Stomach (tissue), 8 donors: ENCODE measurements at regions not wholly inside any gene's neighbourhood (a gene's known extent, or its start where the extent isn't known, plus 50 kb on each side); places are given as distances from the start of the nearest gene placed in this dataset.

Experiments
- DNase-seq, 2 donors: peaks; one replicate each; pipeline versions ENCODE4 v3.0.0 to v3.0.0-alpha.2; 2013 to 2019
- H3K27ac ChIP-seq, 5 donors: fragments of 200-600 bp in 4 of 5; sonication (generic) in 4 of 5; one replicate each; pipeline ENCODE4 v1.5.1; 2013 to 2019; ENCODE audit warnings: mild to moderate bottlenecking in 1 of 5, moderate library complexity in 1 of 5
- H3K27me3 ChIP-seq, 3 donors: fragments of 200-600 bp; sonication (generic); one replicate each; pipeline ENCODE4 v1.5.1; 2017 to 2019; ENCODE audit warnings: mixed run types in 1 of 3
- H3K36me3 ChIP-seq, 4 donors: fragments of 200-600 bp; sonication (generic); 1 replicate in 3 of 4; 2 replicates in 1 of 4; pipeline ENCODE4 v1.5.1; 2016 to 2019
- H3K4me1 ChIP-seq, 4 donors: fragments of 200-600 bp; sonication (generic); one replicate each; pipeline ENCODE4 v1.5.1; 2016 to 2019
- H3K4me3 ChIP-seq, 4 donors: fragments of 200-600 bp; sonication (generic) in 3 of 4; one replicate each; pipeline ENCODE4 v1.5.1; 2016 to 2019; ENCODE audit warnings: mild to moderate bottlenecking in 1 of 4
- H3K9me3 ChIP-seq, 4 donors: fragments of 200-600 bp; sonication (generic); one replicate each; pipeline ENCODE4 v1.5.1; 2016 to 2019
- CTCF ChIP-seq, 7 experiments: fragments of 450-650 bp in 4 of 7; fragments of 200-600 bp in 3 of 7; sonication (generic) in 3 of 7; IDR thresholded peaks; one replicate each; pipeline ENCODE4 v1.5.1; 2016 to 2019; ENCODE audit warnings: antibody characterized with exemption in 7 of 7, control low read depth in 2 of 7, mild to moderate bottlenecking in 1 of 7
- EP300 ChIP-seq: sonication (generic); formaldehyde crosslinking; IDR thresholded peaks from one replicate; pipeline ENCODE4 v1.6.1; 2017; ENCODE audit warnings: antibody characterized with exemption
- POLR2A ChIP-seq, 4 donors: fragments of 450-650 bp; IDR thresholded peaks; one replicate each; pipeline ENCODE4 v1.6.1; 2016; ENCODE audit warnings: antibody characterized with exemption in 4 of 4, control low read depth in 2 of 4, mild to moderate bottlenecking in 1 of 4, moderate library complexity in 1 of 4
- POLR2AphosphoS5 ChIP-seq, 3 donors: sonication (generic); formaldehyde crosslinking; IDR thresholded peaks; one replicate each; pipeline ENCODE4 v1.6.1; 2016; ENCODE audit warnings: antibody characterized with exemption in 3 of 3
- WGBS, 5 donors: extraction: QIAGEN DNeasy Blood & Tissue Kit in 3 of 5; methylation state at CpG; one replicate each; pipeline versions ENCODE4 v1.1.5 to v1.1.7; 2013 to 2018; 5-methylcytosine and 5-hydroxymethylcytosine counted together
- intact Hi-C: fragments of 100-400 bp; cut with DNase I; formaldehyde crosslinking; loops from one replicate; pipeline ENCODE4 v1.15.1; 2023; ENCODE audit warnings: low total_unique reads
- donor health status: healthy with polysubstance abuse.
- donor health status: Bipolar disorder and iron deficiency.
- donor health status: healthy.

GRCh38 chr5:176716320-176716719 is 69.0 kb downstream of the TSPAN17 start:
- peaks cover 0 to 88% (median 33%) of the 10 kb centered on the region in 3 donors for H3K27me3 ChIP-seq
- TF ChIP-seq POLR2A (IDR thresholded peaks at IDR 0.05) (no peak), CTCF (IDR thresholded peaks at IDR 0.05) (no peak), EP300 (no peak), POLR2AphosphoS5 (IDR thresholded peaks at IDR 0.05) (no peak)
- no peak overlapping the region for H3K4me3 ChIP-seq
- DNase-seq = peak in 1 of 2 donors; percentile 44
- intact Hi-C loops = no loop called here
- peaks cover 3 to 20% (median 18%) of the 10 kb centered on the region in 4 donors for H3K9me3 ChIP-seq
- WGBS, 5 donors = 36 to 47% (median 37%) methylated on average over 4 of the region's 4 CpGs
- H3K4me1 ChIP-seq = no peaks in the 10 kb centered on the region
- H3K36me3 ChIP-seq = no peaks in the 10 kb centered on the region
- no peak overlapping the region for H3K27ac ChIP-seq

- intact Hi-C loops = no loop called here
- no peak for TF ChIP-seq POLR2AphosphoS5 (IDR thresholded peaks at IDR 0.05)
- no peak for TF ChIP-seq EP300
- TF ChIP-seq POLR2A (IDR thresholded peaks at IDR 0.05) = no peak
- no peak for TF ChIP-seq CTCF (IDR thresholded peaks at IDR 0.05)
- DNase-seq = no peak
Measured at GRCh38 chr5:176719113-176719739, 71.9 kb downstream of the TSPAN17 start.

GRCh38 chr5:176721509-176721908 is 74.2 kb downstream of the TSPAN17 start:
- H3K27ac ChIP-seq = no peak overlapping the region
- no peak for DNase-seq

More at GRCh38 chr5:176719113-176719739, 71.9 kb downstream of the TSPAN17 start:
- H3K27ac ChIP-seq = no peak overlapping the region
- 36 to 48% (median 43%) methylated on average over 14 of the region's 14 CpGs for WGBS, 5 donors
- H3K27me3 ChIP-seq = peaks cover 0 to 86% (median 15%) of the 10 kb centered on the region in 3 donors
- no peak overlapping the region for H3K4me3 ChIP-seq
- H3K9me3 ChIP-seq = peaks cover under 1 to 10% (median 8%) of the 10 kb centered on the region in 4 donors
- no peaks in the 10 kb centered on the region for H3K36me3 ChIP-seq
- H3K4me1 ChIP-seq = no peaks in the 10 kb centered on the region

GRCh38 chr5:176722757-176723156 is 75.5 kb downstream of the TSPAN17 start:
- DNase-seq = no peak
- no peak overlapping the region for H3K27ac ChIP-seq
- no peak overlapping the region for H3K4me3 ChIP-seq
- 40 to 62% (median 56%) methylated on average over 10 of the region's 10 CpGs for WGBS, 5 donors
- H3K27me3 ChIP-seq = peaks cover 0 to 94% (median 32%) of the 10 kb centered on the region in 3 donors
- no peaks in the 10 kb centered on the region for H3K9me3 ChIP-seq
- TF ChIP-seq EP300 = no peak
- no peak for TF ChIP-seq CTCF (IDR thresholded peaks at IDR 0.05)
- TF ChIP-seq POLR2AphosphoS5 (IDR thresholded peaks at IDR 0.05) = no peak
- no peak for TF ChIP-seq POLR2A (IDR thresholded peaks at IDR 0.05)
- H3K4me1 ChIP-seq = peaks cover 0 to 6% (median 0%) of the 10 kb centered on the region in 4 donors
- intact Hi-C loops = no loop called here
- no peaks in the 10 kb centered on the region for H3K36me3 ChIP-seq

More at GRCh38 chr5:176721509-176721908, 74.2 kb downstream of the TSPAN17 start:
- intact Hi-C loops = no loop called here
- H3K27me3 ChIP-seq = peaks cover 0 to 94% (median 27%) of the 10 kb centered on the region in 3 donors
- H3K9me3 ChIP-seq = no peaks in the 10 kb centered on the region
- no peak for TF ChIP-seq CTCF (IDR thresholded peaks at IDR 0.05)
- TF ChIP-seq POLR2AphosphoS5 (IDR thresholded peaks at IDR 0.05) = no peak
- no peak for TF ChIP-seq POLR2A (IDR thresholded peaks at IDR 0.05)
- no peak for TF ChIP-seq EP300
- no peak overlapping the region for H3K4me3 ChIP-seq
- H3K36me3 ChIP-seq = no peaks in the 10 kb centered on the region
- H3K4me1 ChIP-seq = peaks cover 0 to 6% (median 0%) of the 10 kb centered on the region in 4 donors
- 83 to 87% (median 85%) methylated on average over 10 of the region's 10 CpGs for WGBS, 5 donors
